ENCODE measurements at regions not wholly inside any gene's neighbourhood (a gene's known extent, or its start where the extent isn't known, plus 50 kb on each side); places are given as distances from the start of the nearest gene placed in this dataset.
A peak's percentile ranks its signal among the peaks of the same experiment; 100 is the strongest.
"Not testable (repeated sequence)": the region's sequence is repeated elsewhere in the genome, so short reads cannot be mapped to it uniquely, and the experiment has no call there.

DNA sequence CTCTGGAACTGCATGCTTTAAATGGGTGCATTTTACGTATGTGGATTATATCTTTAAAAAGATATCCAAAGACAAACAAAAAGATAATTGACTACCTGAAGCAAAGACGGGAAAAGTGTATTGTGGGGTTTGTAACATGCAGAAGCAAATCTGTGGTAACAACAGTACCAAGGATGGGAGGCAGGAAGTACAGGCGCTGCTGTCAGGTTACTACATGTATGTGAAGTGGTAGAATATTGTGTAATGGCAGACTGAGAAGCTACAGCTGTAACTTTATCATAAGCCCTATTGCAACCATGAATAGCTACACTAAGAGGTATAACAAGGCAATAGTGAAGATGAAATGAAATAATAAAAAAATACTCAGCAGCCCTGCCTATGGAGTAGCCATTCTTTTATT is 192.7 kb downstream of the NPIPB11 start:
- H3K9me3 ChIP-seq; DNase-seq; H3K4me3 ChIP-seq; H3K9ac ChIP-seq (ENCODE audit: low read depth in 2 of 2, low read length in 2 of 2); H3K27me3 ChIP-seq; H3K36me3 ChIP-seq; H3K4me1 ChIP-seq; intact Hi-C loops (cut with DNase I); H3K27ac ChIP-seq: not testable (repeated sequence)

DNA sequence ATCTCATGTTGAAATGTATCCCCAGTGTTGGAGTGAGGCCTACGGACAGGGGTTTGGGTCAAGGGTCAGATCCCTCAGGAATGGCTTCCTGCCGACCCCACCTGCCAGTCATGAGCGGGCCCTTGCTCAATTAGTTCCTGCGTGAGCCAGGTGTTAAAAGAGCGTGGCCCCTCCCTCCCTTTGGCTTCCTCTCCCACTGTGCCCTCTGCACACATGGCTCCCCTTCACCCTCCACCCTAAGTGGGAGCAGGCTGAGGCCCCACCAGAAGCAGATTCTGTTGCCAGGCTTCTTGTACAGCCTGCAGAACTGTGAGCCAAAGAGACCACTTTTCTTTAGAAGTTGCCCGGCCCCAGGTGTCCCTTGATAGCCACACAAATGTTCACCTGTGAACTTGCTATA is 193.3 kb downstream of the NPIPB11 start:
- intact Hi-C loops (cut with DNase I); H3K9me3 ChIP-seq; H3K4me1 ChIP-seq; H3K4me3 ChIP-seq; H3K36me3 ChIP-seq; H3K27ac ChIP-seq; H3K9ac ChIP-seq (ENCODE audit: low read depth in 2 of 2, low read length in 2 of 2); H3K27me3 ChIP-seq: not testable (repeated sequence)
- DNase-seq: peak; percentile 12

DNA sequence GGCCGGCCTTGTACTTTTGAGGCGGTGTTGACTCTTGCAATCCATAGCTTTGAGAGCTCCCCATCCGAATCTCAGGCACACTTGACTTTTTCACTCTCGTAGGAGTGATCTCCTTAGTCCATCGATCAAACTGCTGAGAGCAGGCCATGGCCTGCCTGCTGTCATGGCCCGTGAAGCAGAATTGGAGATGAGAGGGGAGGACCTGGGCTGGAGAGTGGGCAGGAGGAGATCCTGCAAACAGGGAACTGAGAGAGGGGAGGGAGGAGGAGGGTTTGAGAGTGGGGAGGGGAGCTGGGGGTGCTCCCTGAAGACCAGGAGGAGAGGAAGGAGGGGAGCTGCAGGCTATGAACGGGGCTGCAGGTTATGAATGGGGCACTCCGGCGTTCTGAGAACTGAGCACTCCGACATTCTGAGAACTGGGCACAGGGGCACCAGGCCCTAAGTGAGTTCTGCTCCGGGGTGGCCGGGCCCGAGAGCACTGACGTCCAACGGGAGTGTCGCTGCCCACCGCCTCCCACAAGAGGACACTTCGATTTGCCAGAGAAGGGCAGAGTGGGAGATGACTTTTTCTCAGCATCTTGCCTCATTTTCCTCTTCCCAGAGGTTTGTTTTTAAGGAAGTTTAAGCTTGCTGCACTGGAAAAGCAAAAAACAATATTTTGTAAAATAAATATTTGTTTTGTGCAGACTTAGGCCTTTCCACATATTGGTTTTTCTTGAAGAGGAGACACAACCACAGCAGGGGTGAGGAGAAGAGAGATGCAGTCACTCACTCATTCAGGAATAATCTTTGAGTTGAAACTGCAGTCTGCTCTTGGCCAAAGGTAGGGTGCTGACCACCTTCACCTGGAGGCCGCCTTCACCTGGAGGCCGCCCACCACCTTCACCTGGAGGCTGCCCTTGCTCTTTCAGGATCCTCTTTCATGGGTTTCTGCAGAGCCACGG is 194.2 kb downstream of the NPIPB11 start:
- H3K27me3 ChIP-seq; H3K36me3 ChIP-seq; H3K4me1 ChIP-seq; H3K9ac ChIP-seq (ENCODE audit: low read depth in 2 of 2, low read length in 2 of 2); intact Hi-C loops (cut with DNase I); H3K9me3 ChIP-seq; H3K27ac ChIP-seq; H3K4me3 ChIP-seq: not testable (repeated sequence)
- peak; percentile 13 for DNase-seq

DNA sequence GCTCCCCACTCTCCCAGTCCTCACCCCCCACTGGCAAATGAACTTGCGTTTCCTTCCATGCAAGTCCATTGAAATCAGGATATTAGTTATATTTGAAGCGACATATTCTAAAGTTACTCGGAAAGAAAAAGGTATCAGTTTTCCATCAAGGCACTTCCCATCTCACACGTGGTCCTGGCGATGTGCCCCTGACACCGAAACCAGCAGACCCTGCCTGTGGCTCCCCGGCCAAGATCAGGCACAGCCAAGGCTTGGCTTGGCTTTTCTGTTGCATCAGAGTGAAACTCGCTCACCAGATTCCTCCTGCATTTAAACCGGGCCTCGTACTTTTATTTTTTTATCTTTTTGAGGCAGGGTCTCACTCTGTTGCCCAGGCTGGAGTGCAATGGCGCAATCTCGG is 195.1 kb downstream of the NPIPB11 start:
- H3K36me3 ChIP-seq; H3K4me1 ChIP-seq; H3K9me3 ChIP-seq; H3K27me3 ChIP-seq; intact Hi-C loops (cut with DNase I); H3K9ac ChIP-seq (ENCODE audit: low read depth in 2 of 2, low read length in 2 of 2); H3K27ac ChIP-seq; H3K4me3 ChIP-seq: not testable (repeated sequence)
- DNase-seq: peak; percentile 7

DNA sequence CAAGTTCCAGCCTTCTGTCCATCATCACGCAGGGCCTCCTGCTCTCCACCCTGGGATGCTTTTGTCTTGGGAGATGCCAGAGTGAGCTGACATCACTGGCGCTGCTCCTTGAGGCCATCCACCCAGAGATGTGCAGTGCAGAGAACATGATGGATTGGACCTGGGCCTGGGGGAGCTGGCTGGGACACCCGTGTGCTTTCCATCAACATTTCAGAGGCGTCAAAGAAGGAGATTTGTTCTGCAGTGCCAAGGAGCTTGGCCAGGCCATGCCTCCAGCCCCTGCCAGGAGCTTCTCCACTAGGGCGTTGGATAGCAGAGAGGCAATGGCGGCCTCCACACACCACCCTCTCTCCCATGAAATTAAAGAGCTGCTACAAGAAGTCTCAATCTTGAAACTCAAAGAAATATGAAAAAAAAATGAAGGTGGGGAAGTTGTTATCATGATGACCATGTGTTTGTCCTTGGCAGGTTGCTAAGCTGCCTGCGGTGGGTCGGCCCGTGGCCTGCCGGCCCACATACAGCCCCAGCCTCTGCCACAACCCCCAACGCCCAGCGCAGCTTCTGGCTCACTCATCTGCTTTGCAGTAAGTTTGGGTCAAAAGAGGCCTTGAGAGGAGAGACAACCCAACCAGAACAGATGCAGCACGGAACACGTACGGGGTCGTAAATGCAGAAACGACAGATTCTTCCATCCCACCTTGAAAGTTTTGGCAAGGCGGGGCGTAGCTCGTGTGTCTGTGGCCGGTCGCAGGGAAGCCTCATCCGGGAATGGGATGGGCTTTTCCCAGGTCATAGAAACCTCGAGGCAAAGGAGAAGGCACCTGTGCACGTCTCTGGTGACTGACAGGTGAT is 196.0 kb downstream of the NPIPB11 start:
- H3K4me1 ChIP-seq; H3K27me3 ChIP-seq; H3K9me3 ChIP-seq; H3K36me3 ChIP-seq; H3K4me3 ChIP-seq; H3K9ac ChIP-seq (ENCODE audit: low read depth in 2 of 2, low read length in 2 of 2); intact Hi-C loops (cut with DNase I); H3K27ac ChIP-seq: not testable (repeated sequence)
- peak; percentile 14 for DNase-seq

DNA sequence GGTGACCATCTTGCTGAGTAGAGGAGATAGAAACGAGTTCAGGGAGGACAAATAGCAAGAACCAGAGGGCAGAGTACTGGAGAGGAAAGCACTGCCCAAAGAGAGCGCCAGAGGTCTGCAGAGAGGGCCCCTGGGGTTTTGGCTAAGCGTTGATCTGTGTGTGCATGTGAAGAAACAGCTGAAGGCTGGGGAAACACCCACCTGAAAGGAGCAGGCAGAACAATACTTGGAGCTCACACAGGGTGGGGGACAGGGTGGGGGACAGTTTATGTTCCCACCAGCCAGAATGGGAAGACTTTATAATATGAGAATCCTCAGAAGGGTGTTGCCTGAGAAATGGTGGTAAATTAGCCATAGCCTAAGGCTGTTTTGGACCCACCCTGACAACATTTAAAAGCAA is 200.4 kb downstream of the NPIPB11 start:
- H3K4me1 ChIP-seq; intact Hi-C loops (cut with DNase I); H3K9me3 ChIP-seq; DNase-seq; H3K27ac ChIP-seq; H3K36me3 ChIP-seq; H3K27me3 ChIP-seq; H3K9ac ChIP-seq (ENCODE audit: low read depth in 2 of 2, low read length in 2 of 2); H3K4me3 ChIP-seq: not testable (repeated sequence)

DNA sequence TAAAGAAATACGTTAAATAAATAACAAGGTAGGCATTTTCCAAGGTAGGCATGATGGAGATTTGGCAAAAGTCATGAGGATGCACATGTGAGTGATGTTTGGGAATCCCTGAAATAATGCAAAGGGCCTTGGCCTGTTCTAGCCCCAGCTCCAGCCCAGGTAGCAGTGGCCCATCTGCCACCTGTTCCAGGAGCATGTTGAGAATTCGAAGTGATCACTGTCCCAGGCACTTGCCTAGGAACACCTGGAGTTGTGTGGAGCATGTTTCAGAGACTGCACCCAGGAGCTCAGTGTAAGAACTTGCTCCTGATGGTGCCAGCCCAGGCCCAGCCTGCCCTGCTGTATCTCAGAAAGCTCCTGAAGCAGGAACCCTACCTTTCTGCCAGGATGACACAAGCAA is 201.4 kb downstream of the NPIPB11 start:
- H3K4me1 ChIP-seq; H3K4me3 ChIP-seq; H3K27ac ChIP-seq; H3K27me3 ChIP-seq; H3K36me3 ChIP-seq; intact Hi-C loops (cut with DNase I); DNase-seq; H3K9ac ChIP-seq (ENCODE audit: low read depth in 2 of 2, low read length in 2 of 2); H3K9me3 ChIP-seq: not testable (repeated sequence)

DNA sequence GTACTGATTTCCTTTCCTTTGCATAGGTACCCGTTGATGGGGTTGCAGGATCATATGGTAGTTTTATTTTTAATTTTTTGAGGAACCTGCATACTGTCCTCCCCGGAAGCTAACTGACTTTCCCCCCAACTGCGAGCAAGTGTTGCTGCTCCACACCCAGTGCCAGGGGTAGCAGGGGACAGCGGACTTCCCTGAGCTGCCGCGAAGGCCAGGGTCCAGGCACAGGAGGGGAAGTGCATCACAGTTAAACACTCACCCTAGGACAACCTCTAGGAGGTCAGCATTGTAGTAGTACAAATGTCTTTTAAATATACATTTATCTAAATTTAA is 201.7 kb downstream of the NPIPB11 start:
- Histone ChIP-seq H3K4me3 (no peak overlapping the region), H3K36me3 (no peaks in the 10 kb centered on the region), H3K9me3 (no peaks in the 10 kb centered on the region), H3K9ac (ENCODE audit: low read depth in 2 of 2, low read length in 2 of 2) (no peak overlapping the region), H3K27ac (no peak overlapping the region), H3K4me1 (no peaks in the 10 kb centered on the region), H3K27me3 (no peaks in the 10 kb centered on the region)
- TF ChIP-seq, protein P1, sequence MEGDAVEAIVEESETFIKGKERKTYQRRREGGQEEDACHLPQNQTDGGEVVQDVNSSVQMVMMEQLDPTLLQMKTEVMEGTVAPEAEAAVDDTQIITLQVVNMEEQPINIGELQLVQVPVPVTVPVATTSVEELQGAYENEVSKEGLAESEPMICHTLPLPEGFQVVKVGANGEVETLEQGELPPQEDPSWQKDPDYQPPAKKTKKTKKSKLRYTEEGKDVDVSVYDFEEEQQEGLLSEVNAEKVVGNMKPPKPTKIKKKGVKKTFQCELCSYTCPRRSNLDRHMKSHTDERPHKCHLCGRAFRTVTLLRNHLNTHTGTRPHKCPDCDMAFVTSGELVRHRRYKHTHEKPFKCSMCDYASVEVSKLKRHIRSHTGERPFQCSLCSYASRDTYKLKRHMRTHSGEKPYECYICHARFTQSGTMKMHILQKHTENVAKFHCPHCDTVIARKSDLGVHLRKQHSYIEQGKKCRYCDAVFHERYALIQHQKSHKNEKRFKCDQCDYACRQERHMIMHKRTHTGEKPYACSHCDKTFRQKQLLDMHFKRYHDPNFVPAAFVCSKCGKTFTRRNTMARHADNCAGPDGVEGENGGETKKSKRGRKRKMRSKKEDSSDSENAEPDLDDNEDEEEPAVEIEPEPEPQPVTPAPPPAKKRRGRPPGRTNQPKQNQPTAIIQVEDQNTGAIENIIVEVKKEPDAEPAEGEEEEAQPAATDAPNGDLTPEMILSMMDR (IDR thresholded peaks at IDR 0.05): no peak
- DNase-seq: no peak
- intact Hi-C loops (cut with DNase I): no loop called here

DNA sequence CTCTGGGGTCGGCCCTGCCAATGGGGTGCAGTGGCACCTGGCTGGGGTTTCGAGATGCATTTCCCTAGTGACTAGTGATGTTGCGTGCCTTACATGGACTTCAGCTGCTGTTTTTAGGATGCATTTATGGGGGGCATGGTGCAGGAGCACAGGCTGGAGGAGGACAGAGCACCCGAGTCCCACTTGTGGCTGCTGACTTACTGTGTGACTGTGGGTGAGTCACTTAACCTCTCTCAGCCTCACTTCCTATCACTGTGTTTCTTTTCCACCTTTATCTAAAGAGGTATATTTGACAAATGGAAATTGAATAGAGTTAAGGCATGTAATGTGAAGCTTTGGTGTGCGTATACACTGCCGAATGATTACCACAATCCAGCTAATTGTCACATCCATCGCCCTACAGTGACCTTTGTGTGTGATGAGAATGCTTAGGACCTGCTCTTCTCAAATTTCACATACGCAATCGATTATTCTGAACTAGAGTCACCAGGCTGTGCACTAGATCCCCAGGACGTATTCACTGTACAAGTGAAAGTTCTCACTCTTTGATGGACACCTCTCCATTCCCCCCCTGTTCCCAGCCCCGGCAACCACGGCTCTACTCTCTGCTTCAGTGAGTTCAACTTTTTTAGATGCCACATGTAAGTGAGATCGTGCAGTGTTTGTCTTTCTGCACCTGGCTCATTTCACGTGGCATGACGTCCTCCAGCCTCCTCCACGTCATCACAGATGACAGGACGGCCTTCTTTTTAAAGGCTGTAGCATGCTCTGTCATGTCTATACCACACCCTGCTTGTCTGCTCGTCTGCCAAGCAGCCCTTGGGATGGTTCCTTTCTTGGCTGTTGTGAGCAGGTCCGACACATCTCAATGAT is 202.3 kb downstream of the NPIPB11 start:
- DNase-seq; H3K27ac ChIP-seq; H3K9me3 ChIP-seq; H3K4me3 ChIP-seq; intact Hi-C loops (cut with DNase I); H3K4me1 ChIP-seq; H3K36me3 ChIP-seq; H3K27me3 ChIP-seq; H3K9ac ChIP-seq (ENCODE audit: low read depth in 2 of 2, low read length in 2 of 2): not testable (repeated sequence)

DNA sequence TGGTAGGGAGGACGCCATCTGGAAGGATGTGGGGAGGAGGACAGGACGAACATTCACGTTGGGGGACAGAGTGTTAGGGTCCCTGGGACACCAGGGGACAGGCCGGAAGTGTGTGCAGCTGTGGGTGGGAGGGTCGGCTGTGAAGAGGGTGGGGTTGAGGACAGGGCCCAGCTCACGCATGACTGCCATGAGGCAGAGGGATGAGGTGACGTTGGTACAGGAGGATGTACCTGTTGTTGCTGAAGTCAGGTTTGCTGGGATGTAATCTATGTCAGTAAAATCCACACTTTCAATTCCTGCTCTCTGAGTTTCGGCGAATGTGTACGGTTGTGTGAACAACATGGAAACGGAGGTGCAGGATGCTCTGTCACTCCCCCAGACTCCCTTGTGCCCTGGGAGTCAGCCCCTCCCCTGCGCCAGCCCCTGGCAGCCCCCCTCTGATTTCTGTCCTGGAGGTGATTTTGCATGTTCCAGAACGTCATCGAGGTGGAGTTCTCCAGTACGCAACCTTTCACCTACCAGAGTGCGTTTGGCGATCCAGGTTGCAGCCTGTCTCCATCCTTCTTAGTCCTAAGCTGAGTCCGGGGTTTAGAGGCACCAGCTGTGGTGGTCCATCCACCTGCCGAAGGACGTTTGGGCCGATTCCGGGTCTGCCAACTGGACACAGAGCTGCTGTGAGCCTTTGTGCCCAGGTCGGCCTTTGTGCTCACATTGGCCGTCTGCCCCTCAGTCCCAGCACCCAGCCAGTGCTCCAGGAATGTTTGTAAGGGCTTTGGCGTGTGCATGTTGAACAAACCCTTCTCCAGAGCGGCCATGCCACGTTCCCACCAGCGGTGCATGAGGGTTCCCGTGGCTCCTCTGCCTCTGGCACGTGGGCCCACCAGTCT is 203.2 kb downstream of the NPIPB11 start:
- H3K36me3 ChIP-seq; H3K4me3 ChIP-seq; H3K9ac ChIP-seq (ENCODE audit: low read depth in 2 of 2, low read length in 2 of 2); H3K27ac ChIP-seq; H3K27me3 ChIP-seq; intact Hi-C loops (cut with DNase I); H3K9me3 ChIP-seq; H3K4me1 ChIP-seq; DNase-seq: not testable (repeated sequence)

DNA sequence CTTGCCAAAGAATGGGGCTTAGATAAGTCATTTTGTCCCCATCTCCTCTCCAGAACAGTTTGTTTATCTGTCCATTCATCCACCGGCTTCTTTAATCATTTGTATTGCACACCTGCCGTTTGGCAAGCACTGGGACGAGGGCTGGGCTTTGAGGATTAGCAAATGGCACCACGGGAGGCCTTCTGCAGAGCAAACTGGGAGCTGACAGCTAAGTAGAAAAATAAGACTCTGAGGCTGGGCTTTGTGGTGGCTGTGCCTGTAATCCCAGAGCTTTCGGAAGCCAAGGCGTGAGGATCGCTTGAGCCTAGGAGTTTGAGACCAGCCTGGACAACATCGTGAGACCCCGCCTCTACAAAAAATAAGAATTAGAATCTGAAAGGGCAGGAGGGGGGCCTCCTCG is 203.9 kb downstream of the NPIPB11 start:
- H3K4me3 ChIP-seq; H3K27ac ChIP-seq; H3K4me1 ChIP-seq; H3K27me3 ChIP-seq; H3K9me3 ChIP-seq; H3K9ac ChIP-seq (ENCODE audit: low read depth in 2 of 2, low read length in 2 of 2); intact Hi-C loops (cut with DNase I); H3K36me3 ChIP-seq; DNase-seq: not testable (repeated sequence)

Data from colonic mucosa (tissue), 4 donors.